ENCODE measurements at regions not wholly inside any gene's neighbourhood (a gene's known extent, or its start where the extent isn't known, plus 50 kb on each side); places are given as distances from the start of the nearest gene placed in this dataset.

- no peak for DNase-seq
Observed at GRCh38 chr2:150639383-150639782, 151.9 kb upstream of the RND3 start.

- DNase-seq, result no peak
Observed at GRCh38 chr2:150631236-150631821, 143.9 kb upstream of the RND3 start.

GRCh38 chr2:150630587-150631235 is 143.2 kb upstream of the RND3 start:
- DNase-seq, result no peak

- no peak for DNase-seq
Observed at GRCh38 chr2:150627526-150627925, 140.1 kb upstream of the RND3 start.

GRCh38 chr2:150626934-150627411 is 139.5 kb upstream of the RND3 start:
- DNase-seq, result no peak

- DNase-seq, result no peak
Observed at GRCh38 chr2:150625741-150626140, 138.3 kb upstream of the RND3 start.

GRCh38 chr2:150625303-150625702 is 137.8 kb upstream of the RND3 start:
- DNase-seq, result no peak

GRCh38 chr2:150624001-150624401 is 136.5 kb upstream of the RND3 start:
- peak; percentile 65 for DNase-seq

- no peak for DNase-seq
Observed at GRCh38 chr2:150621526-150622213, 134.2 kb upstream of the RND3 start.

- DNase-seq, result no peak
Observed at GRCh38 chr2:150620855-150621254, 133.4 kb upstream of the RND3 start.

GRCh38 chr2:150620416-150620815 is 132.9 kb upstream of the RND3 start:
- DNase-seq, result no peak

GRCh38 chr2:150619607-150620330 is 132.3 kb upstream of the RND3 start:
- DNase-seq, result no peak

GRCh38 chr2:150618245-150618895 is 130.9 kb upstream of the RND3 start:
- DNase-seq, result no peak

GRCh38 chr2:150617351-150617978 is 130.0 kb upstream of the RND3 start:
- no peak for DNase-seq

- no peak for DNase-seq
Observed at GRCh38 chr2:150612957-150613710, 125.7 kb upstream of the RND3 start.

- DNase-seq, result no peak
Observed at GRCh38 chr2:150610670-150611279, 123.3 kb upstream of the RND3 start.

GRCh38 chr2:150609831-150610582 is 122.5 kb upstream of the RND3 start:
- no peak for DNase-seq

GRCh38 chr2:150608341-150608740 is 120.9 kb upstream of the RND3 start:
- no peak for DNase-seq

GRCh38 chr2:150607390-150607811 is 119.9 kb upstream of the RND3 start:
- no peak for DNase-seq

- no peak for DNase-seq
Observed at GRCh38 chr2:150606380-150607060, 119.1 kb upstream of the RND3 start.
